Peyer's patch (tissue), 4 donors: ENCODE measurements at regions not wholly inside any gene's neighbourhood (a gene's known extent, or its start where the extent isn't known, plus 50 kb on each side); places are given as distances from the start of the nearest gene placed in this dataset.
A peak's percentile ranks its signal among the peaks of the same experiment; 100 is the strongest.

Experiments used
- DNase-seq, 3 donors: peaks; one replicate each; pipeline ENCODE4 v3.0.0-alpha.2; 2017 to 2019
- H3K27ac ChIP-seq, 4 donors: fragments of 200-600 bp; sonication (generic); one replicate each; pipeline ENCODE4 v1.5.1; 2016 to 2019
- H3K27me3 ChIP-seq, 2 donors: fragments of 200-600 bp; sonication (generic); one replicate each; pipeline ENCODE4 v1.5.1; 2019
- H3K36me3 ChIP-seq, 3 donors: fragments of 200-600 bp; sonication (generic); one replicate each; pipeline ENCODE4 v1.5.1; 2016 to 2019
- H3K4me1 ChIP-seq, 4 donors: fragments of 200-600 bp; sonication (generic); one replicate each; pipeline ENCODE4 v1.5.1; 2016 to 2019
- H3K4me3 ChIP-seq, 4 donors: fragments of 200-600 bp; sonication (generic); 1 replicate in 3 of 4; 2 replicates in 1 of 4; pipeline ENCODE4 v1.5.1; 2016 to 2019; ENCODE audit warnings: mild to moderate bottlenecking in 1 of 4
- H3K9me3 ChIP-seq, 4 donors: fragments of 200-600 bp; sonication (generic); one replicate each; pipeline ENCODE4 v1.5.1; 2016 to 2019; ENCODE audit warnings: mild to moderate bottlenecking in 1 of 4
- POLR2A ChIP-seq, 2 donors: fragments of 450-650 bp; IDR thresholded peaks; one replicate each; pipeline ENCODE4 v1.5.1; 2017; ENCODE audit warnings: antibody characterized with exemption in 2 of 2, mild to moderate bottlenecking in 2 of 2, moderate library complexity in 2 of 2
- TF ChIP-seq, protein P1 (sequence below), 6 experiments: fragments of 450-650 bp in 4 of 6; fragments of 200-600 bp in 2 of 6; sonication (generic) in 1 of 6; IDR thresholded peaks; one replicate each; pipeline ENCODE4 v1.5.1; 2017 to 2019; ENCODE audit warnings: antibody characterized with exemption in 6 of 6, mild to moderate bottlenecking in 3 of 6, moderate library complexity in 1 of 6

DNA sequence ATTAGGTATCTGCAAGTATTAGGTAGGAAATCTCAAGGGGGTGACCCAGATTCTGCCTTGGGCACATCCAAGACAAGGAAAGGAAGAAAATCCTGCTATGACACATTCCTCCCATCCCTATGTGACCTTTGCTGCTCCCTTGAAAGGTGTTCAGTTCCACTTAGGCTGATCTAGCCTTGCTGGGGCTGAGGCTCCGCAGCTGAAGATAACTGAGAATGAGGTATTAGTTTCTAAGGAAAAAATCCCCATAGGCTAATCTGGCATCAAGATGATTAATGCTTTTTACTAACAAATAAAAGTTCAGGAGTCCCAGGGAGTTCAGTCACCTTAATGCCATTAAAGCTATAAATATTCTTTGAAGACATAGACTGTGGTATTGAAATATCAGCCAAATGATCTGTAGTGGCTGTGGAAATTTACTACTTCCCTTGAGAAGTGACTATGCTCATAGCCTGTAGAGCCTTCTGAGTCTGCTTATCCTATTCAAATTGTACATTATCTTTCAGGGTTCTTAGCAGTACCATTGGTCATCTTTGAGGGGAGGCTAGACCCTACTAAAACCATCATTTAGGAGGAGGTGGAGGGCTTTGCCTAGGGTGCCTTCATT is 239.9 kb upstream of the RAG2 start:
- H3K36me3 ChIP-seq: no peaks in the 10 kb centered on the region
- H3K27me3 ChIP-seq: no peaks in the 10 kb centered on the region
- H3K4me3 ChIP-seq: no peak overlapping the region
- H3K4me1 ChIP-seq: no peaks in the 10 kb centered on the region
- no peak for TF ChIP-seq POLR2A (IDR thresholded peaks at IDR 0.05)
- TF ChIP-seq, protein P1, sequence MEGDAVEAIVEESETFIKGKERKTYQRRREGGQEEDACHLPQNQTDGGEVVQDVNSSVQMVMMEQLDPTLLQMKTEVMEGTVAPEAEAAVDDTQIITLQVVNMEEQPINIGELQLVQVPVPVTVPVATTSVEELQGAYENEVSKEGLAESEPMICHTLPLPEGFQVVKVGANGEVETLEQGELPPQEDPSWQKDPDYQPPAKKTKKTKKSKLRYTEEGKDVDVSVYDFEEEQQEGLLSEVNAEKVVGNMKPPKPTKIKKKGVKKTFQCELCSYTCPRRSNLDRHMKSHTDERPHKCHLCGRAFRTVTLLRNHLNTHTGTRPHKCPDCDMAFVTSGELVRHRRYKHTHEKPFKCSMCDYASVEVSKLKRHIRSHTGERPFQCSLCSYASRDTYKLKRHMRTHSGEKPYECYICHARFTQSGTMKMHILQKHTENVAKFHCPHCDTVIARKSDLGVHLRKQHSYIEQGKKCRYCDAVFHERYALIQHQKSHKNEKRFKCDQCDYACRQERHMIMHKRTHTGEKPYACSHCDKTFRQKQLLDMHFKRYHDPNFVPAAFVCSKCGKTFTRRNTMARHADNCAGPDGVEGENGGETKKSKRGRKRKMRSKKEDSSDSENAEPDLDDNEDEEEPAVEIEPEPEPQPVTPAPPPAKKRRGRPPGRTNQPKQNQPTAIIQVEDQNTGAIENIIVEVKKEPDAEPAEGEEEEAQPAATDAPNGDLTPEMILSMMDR (IDR thresholded peaks at IDR 0.05): no peak
- H3K9me3 ChIP-seq: no peaks in the 10 kb centered on the region
- H3K27ac ChIP-seq: no peak overlapping the region
- no peak for DNase-seq

DNA sequence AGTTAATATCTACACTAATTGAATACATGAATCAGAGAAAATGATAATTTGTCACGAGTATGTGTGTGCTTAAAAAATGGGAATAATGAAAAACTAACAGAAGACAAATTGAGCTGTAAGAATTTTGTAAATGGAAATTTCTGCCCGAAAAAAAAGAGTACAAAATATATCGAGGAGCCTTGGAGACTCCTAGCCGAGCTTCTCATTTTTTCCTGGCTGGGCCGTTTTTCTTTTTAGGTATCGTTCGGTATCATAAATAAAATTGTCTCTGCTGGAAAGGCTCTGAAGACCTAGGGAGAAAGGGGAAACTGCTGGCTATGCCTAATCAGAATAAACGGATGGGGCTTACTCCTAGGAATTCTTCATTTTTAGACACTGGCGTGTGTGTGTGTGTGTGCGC is 227.2 kb upstream of the RAG2 start:
- Histone ChIP-seq H3K27me3 (no peaks in the 10 kb centered on the region), H3K4me3 (no peak overlapping the region), H3K36me3 (no peaks in the 10 kb centered on the region), H3K4me1 (no peaks in the 10 kb centered on the region), H3K27ac (no peak overlapping the region), H3K9me3 (no peaks in the 10 kb centered on the region)
- TF ChIP-seq, protein P1 (IDR thresholded peaks at IDR 0.05): no peak
- TF ChIP-seq POLR2A (IDR thresholded peaks at IDR 0.05): no peak
- DNase-seq: no peak

DNA sequence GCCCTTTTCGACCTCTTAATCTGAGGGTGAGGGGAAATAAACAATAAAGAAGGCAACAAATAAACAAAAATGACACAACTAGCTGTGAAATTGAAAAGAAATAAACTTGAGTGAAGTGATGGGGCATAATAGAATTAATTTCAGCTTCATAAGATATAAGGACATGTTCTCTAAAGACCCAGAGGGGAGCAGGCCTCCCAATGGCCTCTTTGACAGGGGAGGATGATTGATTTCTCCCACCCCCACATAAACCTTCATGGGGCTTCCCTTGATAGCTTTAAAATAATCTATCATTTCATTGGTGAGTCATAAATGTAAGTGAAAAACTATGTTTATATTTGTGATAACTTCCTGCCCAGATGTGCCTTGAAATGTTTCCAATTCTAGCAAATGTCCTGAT is 226.3 kb upstream of the RAG2 start:
- H3K9me3 ChIP-seq: no peaks in the 10 kb centered on the region
- TF ChIP-seq, protein P1 (IDR thresholded peaks at IDR 0.05): no peak
- TF ChIP-seq POLR2A (IDR thresholded peaks at IDR 0.05): no peak
- no peak overlapping the region for H3K4me3 ChIP-seq
- no peak overlapping the region for H3K27ac ChIP-seq
- no peaks in the 10 kb centered on the region for H3K27me3 ChIP-seq
- no peaks in the 10 kb centered on the region for H3K36me3 ChIP-seq
- DNase-seq: no peak
- no peaks in the 10 kb centered on the region for H3K4me1 ChIP-seq

DNA sequence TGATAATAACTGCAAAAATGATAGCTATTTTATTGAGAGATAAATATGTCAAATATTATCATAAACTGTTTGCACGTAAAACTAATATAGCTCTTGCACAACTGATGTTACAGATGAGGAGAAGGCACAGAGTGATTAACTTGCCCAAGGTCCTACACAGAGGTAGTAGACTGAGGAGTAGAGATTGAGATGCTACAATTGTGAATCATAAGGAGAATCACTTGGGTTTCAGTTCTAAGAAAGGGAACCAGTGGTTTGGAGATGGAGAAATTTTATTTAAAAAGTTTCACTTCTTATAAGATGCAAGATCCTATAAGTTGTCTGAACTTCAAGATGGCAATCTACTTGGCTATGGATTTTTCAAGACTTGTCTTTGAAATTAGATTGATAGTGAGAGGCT is 224.8 kb upstream of the RAG2 start:
- Histone ChIP-seq H3K27me3 (no peaks in the 10 kb centered on the region), H3K36me3 (no peaks in the 10 kb centered on the region), H3K4me3 (no peak overlapping the region), H3K27ac (no peak overlapping the region), H3K4me1 (no peaks in the 10 kb centered on the region), H3K9me3 (no peaks in the 10 kb centered on the region)
- no peak for DNase-seq
- TF ChIP-seq POLR2A (IDR thresholded peaks at IDR 0.05): no peak

DNA sequence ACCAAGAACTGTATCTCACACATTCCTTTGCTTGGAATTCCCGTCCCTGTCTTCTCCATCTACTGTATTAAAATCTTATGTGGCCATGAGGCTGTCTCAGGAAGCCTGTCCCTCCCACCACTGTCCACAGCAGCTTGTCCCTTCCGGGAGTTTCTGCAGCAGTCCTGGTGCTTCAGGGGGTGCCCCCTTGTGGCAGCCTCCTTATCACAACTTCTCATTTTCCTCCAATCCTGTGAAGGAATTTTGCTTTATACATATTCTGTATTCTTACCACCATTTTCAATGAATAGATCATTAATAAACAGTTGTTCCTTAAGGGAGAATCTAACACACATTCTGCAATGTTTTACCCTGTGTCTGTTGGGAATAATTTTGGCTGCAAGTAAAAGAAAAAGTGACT is 220.4 kb upstream of the RAG2 start:
- DNase-seq: no peak
- no peak overlapping the region for H3K4me3 ChIP-seq
- TF ChIP-seq, protein P1 (IDR thresholded peaks at IDR 0.05): peak in 1 of 6 experiments; percentile 26
- TF ChIP-seq POLR2A (IDR thresholded peaks at IDR 0.05): no peak
- no peaks in the 10 kb centered on the region for H3K4me1 ChIP-seq
- no peak overlapping the region for H3K27ac ChIP-seq
- H3K9me3 ChIP-seq: no peaks in the 10 kb centered on the region
- H3K36me3 ChIP-seq: no peaks in the 10 kb centered on the region
- H3K27me3 ChIP-seq: no peaks in the 10 kb centered on the region

DNA sequence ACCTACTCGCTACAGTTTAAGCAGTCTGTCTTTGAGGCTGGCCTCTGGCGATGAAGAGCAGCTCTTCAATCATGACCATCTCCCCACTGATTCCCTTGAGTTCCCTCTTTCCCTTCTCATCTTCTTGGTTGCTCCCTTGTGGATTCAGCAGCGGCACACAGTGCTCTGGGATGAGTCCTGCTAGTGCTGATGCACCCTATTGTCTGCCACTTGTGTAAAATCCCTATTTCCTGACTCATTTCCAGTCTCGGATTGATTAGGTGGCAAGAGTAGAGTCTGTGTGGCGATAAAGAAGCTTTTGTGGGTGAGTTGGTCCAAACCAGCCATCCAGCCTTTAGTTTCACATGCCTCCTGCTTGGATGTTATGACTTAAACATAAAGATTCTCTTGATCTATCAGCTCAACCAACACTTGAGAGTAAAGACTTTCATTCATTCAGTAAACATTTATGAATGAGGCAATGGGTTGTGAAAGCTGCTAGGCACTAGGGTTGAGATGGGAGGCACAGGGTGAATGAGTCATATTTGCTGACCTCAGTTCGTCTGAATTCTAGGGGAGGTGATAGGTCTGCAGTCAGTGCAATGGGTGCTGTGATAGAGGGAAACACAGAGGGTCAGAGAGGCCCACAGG is 219.4 kb upstream of the RAG2 start:
- Histone ChIP-seq H3K27me3 (no peaks in the 10 kb centered on the region), H3K4me1 (no peaks in the 10 kb centered on the region), H3K4me3 (no peak overlapping the region), H3K36me3 (no peaks in the 10 kb centered on the region), H3K9me3 (no peaks in the 10 kb centered on the region), H3K27ac (no peak overlapping the region)
- TF ChIP-seq POLR2A (IDR thresholded peaks at IDR 0.05): no peak
- TF ChIP-seq, protein P1 (IDR thresholded peaks at IDR 0.05): no peak
- no peak for DNase-seq
